Transverse colon (tissue), 4 donors: ENCODE measurements at regions not wholly inside any gene's neighbourhood (a gene's known extent, or its start where the extent isn't known, plus 50 kb on each side); places are given as distances from the start of the nearest gene placed in this dataset.

ENCODE experiments used
- DNase-seq: peaks from one replicate; pipeline ENCODE4 v3.0.0-alpha.2; 2019
- H3K27ac ChIP-seq, 4 donors: fragments of 200-600 bp; sonication (generic); 2 replicates each; pipeline ENCODE4 v1.5.1; 2016 to 2018; ENCODE audit warnings: inconsistent platforms in 4 of 4
- H3K27me3 ChIP-seq: fragments of 200-600 bp; sonication (generic); 2 replicates; pipeline ENCODE4 v1.5.1; 2017; ENCODE audit warnings: inconsistent platforms
- H3K36me3 ChIP-seq, 4 donors: fragments of 200-600 bp; sonication (generic); 2 replicates each; pipeline ENCODE4 v1.5.1; 2017 to 2019; ENCODE audit warnings: inconsistent platforms in 4 of 4
- H3K4me1 ChIP-seq, 4 donors: fragments of 200-600 bp; sonication (generic); 2 replicates each; pipeline ENCODE4 v1.5.1; 2017 to 2020; ENCODE audit warnings: inconsistent platforms in 4 of 4
- H3K4me3 ChIP-seq, 4 donors: fragments of 200-600 bp; sonication (generic); 1 replicate in 1 of 4; 2 replicates in 3 of 4; pipeline versions ENCODE4 v1.5.1 to v1.6.1; 2017 to 2019; ENCODE audit warnings: inconsistent platforms in 4 of 4
- H3K9me3 ChIP-seq, 2 donors: fragments of 200-600 bp; sonication (generic); 2 replicates each; pipeline ENCODE4 v1.5.1; 2017 to 2019; ENCODE audit warnings: inconsistent platforms in 2 of 2
- EP300 ChIP-seq: sonication (generic); formaldehyde crosslinking; IDR thresholded peaks from one replicate; pipeline ENCODE4 v1.6.1; 2017; ENCODE audit warnings: antibody characterized with exemption, low read depth
- POLR2A ChIP-seq: fragments of 450-650 bp; IDR thresholded peaks from one replicate; pipeline ENCODE4 v1.6.1; 2016; ENCODE audit warnings: antibody characterized with exemption, mild to moderate bottlenecking, moderate library complexity
- POLR2AphosphoS5 ChIP-seq, 3 donors: sonication (generic); formaldehyde crosslinking; IDR thresholded peaks; one replicate each; pipeline ENCODE4 v1.6.1; 2016; ENCODE audit warnings: antibody characterized with exemption in 3 of 3
- WGBS, 2 donors: methylation state at CpG; one replicate each; pipeline ENCODE4 v1.1.5; 2018; ENCODE audit warnings: low coverage in 1 of 2; 5-methylcytosine and 5-hydroxymethylcytosine counted together
- in situ Hi-C, 4 donors: fragments of 200-750 bp; cut with MboI; loops; one replicate each; pipeline versions ENCODE4 v1.15.0 to v1.15.1; 2017; ENCODE audit warnings: low sequenced_read_pairs in 3 of 4, low pct_ligation_motif_present in 1 of 4, low pct_unique_long_range_greater_than_20kb in 1 of 4
- intact Hi-C: fragments of 100-400 bp; cut with DNase I; formaldehyde crosslinking; loops from one replicate; pipeline ENCODE4 v1.15.1; 2023; ENCODE audit warnings: low total_unique reads
- TF ChIP-seq, protein P1 (sequence below), 5 experiments: fragments of 200-600 bp in 3 of 5; fragments of 450-650 bp in 2 of 5; sonication (generic) in 3 of 5; IDR thresholded peaks; 1 replicate in 2 of 5; 2 replicates in 3 of 5; pipeline ENCODE4 v1.5.1; 2016 to 2017; ENCODE audit warnings: antibody characterized with exemption in 5 of 5, inconsistent platforms in 3 of 5, mild to moderate bottlenecking in 2 of 5, moderate library complexity in 1 of 5

DNA sequence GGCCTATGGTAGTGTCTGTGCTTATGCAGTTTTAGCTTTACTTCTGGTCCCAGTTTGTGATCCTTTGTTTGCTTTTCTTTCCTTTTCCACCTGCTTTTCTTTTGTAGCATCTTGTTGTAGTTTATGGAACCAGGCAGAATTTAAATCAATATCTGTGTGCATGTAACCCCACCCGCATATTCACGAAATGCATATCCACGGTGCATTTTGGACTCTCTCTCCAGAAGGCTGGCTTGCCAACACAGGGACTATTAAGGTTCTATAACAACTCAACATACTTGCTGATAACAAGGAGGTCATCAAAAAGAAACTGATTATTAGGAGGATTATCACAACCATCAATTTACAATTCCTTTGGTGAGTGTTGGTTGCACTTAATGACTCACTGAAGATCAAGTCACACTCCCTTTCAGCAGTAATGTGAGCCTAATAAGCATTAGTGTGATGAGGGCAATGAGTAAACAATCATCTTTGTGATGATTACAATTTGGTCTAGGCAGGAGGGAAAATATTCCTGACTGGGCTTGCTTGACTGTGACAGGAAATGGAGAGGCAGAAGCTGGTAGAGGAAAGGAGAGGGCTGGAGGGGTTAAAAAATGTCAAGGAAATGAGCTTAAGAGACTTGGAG lies 378.6 kb downstream of the REEP3 start:
- TF ChIP-seq POLR2AphosphoS5 (IDR thresholded peaks at IDR 0.05) (no peak), POLR2A (no peak), EP300 (no peak)
- TF ChIP-seq, protein P1, sequence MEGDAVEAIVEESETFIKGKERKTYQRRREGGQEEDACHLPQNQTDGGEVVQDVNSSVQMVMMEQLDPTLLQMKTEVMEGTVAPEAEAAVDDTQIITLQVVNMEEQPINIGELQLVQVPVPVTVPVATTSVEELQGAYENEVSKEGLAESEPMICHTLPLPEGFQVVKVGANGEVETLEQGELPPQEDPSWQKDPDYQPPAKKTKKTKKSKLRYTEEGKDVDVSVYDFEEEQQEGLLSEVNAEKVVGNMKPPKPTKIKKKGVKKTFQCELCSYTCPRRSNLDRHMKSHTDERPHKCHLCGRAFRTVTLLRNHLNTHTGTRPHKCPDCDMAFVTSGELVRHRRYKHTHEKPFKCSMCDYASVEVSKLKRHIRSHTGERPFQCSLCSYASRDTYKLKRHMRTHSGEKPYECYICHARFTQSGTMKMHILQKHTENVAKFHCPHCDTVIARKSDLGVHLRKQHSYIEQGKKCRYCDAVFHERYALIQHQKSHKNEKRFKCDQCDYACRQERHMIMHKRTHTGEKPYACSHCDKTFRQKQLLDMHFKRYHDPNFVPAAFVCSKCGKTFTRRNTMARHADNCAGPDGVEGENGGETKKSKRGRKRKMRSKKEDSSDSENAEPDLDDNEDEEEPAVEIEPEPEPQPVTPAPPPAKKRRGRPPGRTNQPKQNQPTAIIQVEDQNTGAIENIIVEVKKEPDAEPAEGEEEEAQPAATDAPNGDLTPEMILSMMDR (IDR thresholded peaks at IDR 0.05), result no peak
- H3K4me1 ChIP-seq, result no peaks in the 10 kb centered on the region
- H3K9me3 ChIP-seq, result no peaks in the 10 kb centered on the region
- H3K27me3 ChIP-seq, result no peaks in the 10 kb centered on the region
- H3K4me3 ChIP-seq, result no peak overlapping the region
- no peaks in the 10 kb centered on the region for H3K36me3 ChIP-seq
- intact Hi-C loops (loop anchor here (5.0 kb wide), 1 partner anchor 1352 kb away; no protein-coding TSS in a partner anchor), in situ Hi-C loops (no loop called here)
- DNase-seq, result no peak
- no peak overlapping the region for H3K27ac ChIP-seq
- WGBS, 2 donors, result 75 to 87% methylated on average over 3 of the region's 3 CpGs

DNA sequence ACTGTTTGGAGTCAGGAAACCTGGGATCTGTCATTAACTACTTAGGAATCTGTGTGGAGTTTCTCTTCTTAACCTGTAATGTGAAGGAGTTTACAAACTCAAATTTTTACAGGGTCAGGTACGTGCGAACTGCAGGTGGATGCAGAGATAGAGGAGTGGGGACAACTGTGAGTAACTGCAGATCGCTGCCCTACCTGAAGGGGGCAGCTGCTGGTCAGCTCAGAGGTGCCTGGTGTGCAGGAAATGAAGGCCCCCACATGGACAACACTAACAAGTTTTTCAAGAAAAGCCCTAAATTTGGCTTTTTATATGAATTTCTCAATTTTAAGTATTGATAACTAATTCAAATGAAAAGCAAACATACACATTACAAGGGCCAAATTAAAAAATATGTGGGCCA lies 380.0 kb downstream of the REEP3 start:
- H3K27ac ChIP-seq, result no peak overlapping the region
- intact Hi-C loops (loop anchor here (5.0 kb wide), 1 partner anchor 1354 kb away; no protein-coding TSS in a partner anchor), in situ Hi-C loops (no loop called here)
- no peaks in the 10 kb centered on the region for H3K27me3 ChIP-seq
- H3K4me3 ChIP-seq, result no peak overlapping the region
- H3K4me1 ChIP-seq, result no peaks in the 10 kb centered on the region
- no peaks in the 10 kb centered on the region for H3K9me3 ChIP-seq
- H3K36me3 ChIP-seq, result no peaks in the 10 kb centered on the region
- no peak for DNase-seq
- 60 to 71% methylated on average over 3 of the region's 3 CpGs for WGBS, 2 donors
- TF ChIP-seq POLR2AphosphoS5 (IDR thresholded peaks at IDR 0.05), result no peak
- no peak for TF ChIP-seq EP300
- no peak for TF ChIP-seq POLR2A
- TF ChIP-seq, protein P1 (IDR thresholded peaks at IDR 0.05), result no peak

DNA sequence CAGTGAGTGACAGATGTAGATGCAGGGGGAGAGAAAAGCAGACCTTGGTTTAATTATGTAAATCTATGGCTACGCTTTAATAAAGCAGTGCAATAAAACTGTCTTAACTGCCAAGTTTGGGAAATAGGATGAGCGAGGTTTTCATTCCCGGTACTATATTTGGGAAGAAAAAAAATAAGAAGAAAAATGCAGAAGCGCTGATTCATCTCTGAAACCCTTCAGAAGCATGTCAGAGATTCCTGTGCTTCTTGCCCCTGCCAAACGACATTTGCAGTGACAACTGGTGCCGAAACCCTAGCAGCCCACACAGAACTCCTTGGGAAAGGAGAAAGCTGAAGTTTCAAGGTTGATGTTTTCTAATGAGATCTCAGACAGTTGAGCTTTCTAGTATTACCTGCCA lies 380.7 kb downstream of the REEP3 start:
- intact Hi-C loops, result loop anchor here (5.0 kb wide), 1 partner anchor 1355 kb away; no protein-coding TSS in a partner anchor

DNA sequence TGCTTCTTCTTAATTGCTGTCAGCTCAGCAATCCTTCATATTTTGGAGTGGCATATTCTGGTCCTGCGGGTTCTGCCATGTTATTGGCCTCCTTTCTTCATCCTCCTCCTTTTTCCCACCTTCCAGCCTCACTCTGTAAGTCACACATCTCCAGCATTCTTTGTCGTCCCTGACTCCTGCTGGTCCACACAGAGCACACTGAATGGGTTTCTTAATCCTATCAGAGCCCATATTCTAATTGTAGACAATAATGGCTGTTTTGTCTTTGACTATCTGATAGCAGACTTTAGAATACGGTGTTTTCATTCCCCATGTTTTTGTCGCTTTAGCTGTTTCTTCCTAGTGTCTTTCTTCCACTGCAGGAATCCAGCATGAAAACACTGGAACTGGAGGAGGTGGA lies 389.6 kb downstream of the REEP3 start:
- H3K27ac ChIP-seq, result no peak overlapping the region
- no peak for TF ChIP-seq EP300
- TF ChIP-seq, protein P1 (IDR thresholded peaks at IDR 0.05), result no peak
- TF ChIP-seq POLR2AphosphoS5 (IDR thresholded peaks at IDR 0.05), result no peak
- TF ChIP-seq POLR2A, result no peak
- H3K4me1 ChIP-seq, result no peaks in the 10 kb centered on the region
- no peak for DNase-seq
- H3K4me3 ChIP-seq, result no peak overlapping the region
- in situ Hi-C loops, result no loop called here
- intact Hi-C loops, result no loop called here
- WGBS, 2 donors, result 44 to 71% methylated on average over 4 of the region's 4 CpGs
- no peaks in the 10 kb centered on the region for H3K27me3 ChIP-seq
- H3K9me3 ChIP-seq, result no peaks in the 10 kb centered on the region
- H3K36me3 ChIP-seq, result no peaks in the 10 kb centered on the region

More for the DNA sequence above, 380.7 kb downstream of the REEP3 start:
- Histone ChIP-seq H3K27ac (no peak overlapping the region), H3K4me3 (no peak overlapping the region), H3K4me1 (no peaks in the 10 kb centered on the region), H3K9me3 (no peaks in the 10 kb centered on the region), H3K27me3 (no peaks in the 10 kb centered on the region), H3K36me3 (no peaks in the 10 kb centered on the region)
- in situ Hi-C loops, result no loop called here
- no peak for DNase-seq
- WGBS, 2 donors, result 50 to 64% methylated on average over 6 of the region's 6 CpGs
- TF ChIP-seq, protein P1 (IDR thresholded peaks at IDR 0.05), result no peak
- TF ChIP-seq POLR2AphosphoS5 (IDR thresholded peaks at IDR 0.05), result no peak
- TF ChIP-seq EP300, result no peak
- TF ChIP-seq POLR2A, result no peak
